ENCODE measurements at regions not wholly inside any gene's neighbourhood (a gene's known extent, or its start where the extent isn't known, plus 50 kb on each side); places are given as distances from the start of the nearest gene placed in this dataset.

DNA sequence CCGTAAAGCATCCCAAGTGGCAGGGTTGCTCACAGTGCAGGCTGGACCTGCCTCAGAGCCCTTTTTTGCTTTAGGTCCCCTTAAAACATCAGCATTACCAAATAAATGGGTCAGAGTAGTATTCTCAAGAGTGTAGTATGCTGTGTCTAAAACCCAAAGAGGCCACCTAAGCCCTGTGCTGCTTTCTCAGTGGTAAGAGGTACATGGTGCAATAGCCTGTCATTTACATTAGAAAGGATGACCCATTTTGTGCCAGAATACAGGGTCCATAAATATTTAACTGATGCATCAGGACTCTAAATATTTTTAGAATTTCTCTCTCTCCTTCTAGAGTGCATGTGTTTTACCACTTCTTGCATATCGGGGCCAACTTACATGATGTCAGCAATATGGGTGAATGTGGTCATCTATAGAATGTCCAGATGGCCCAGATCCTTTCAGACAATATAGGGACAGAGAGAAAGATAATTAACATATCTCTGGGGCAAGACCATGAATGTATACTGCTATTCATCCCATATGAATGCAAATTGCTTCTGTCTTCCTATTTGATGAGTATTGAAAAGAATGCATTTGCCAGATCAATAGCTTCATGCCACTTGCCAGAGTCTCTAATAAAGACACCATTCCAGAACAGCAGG, 329.2 kb downstream of the PMP22 start:
- no peak overlapping the region for H4K91ac ChIP-seq (replicated peaks; ENCODE audit: insufficient read length, low read length)
- H2BK120ac ChIP-seq (replicated peaks; ENCODE audit: low read depth, low read length): no peak overlapping the region
- H2AFZ ChIP-seq (ENCODE audit: low read length): no peak overlapping the region
- H3K56ac ChIP-seq (replicated peaks; ENCODE audit: insufficient read length, low read depth, low read length): no peak overlapping the region
- no peaks in the 10 kb centered on the region for H3K79me2 ChIP-seq (ENCODE audit: control insufficient read depth in 1 of 2, insufficient read depth in 2 of 2, low read length in 2 of 2)
- no peaks in the 10 kb centered on the region for H3K23me2 ChIP-seq (ENCODE audit: low read depth, low read length)
- no peaks in the 10 kb centered on the region for H3K27me3 ChIP-seq (replicated peaks in 1 of 4; ENCODE audit: control insufficient read depth in 3 of 4, extremely low read depth in 1 of 4, insufficient read depth in 3 of 4, low read length in 3 of 4)
- no peak overlapping the region for H3K4me2 ChIP-seq (ENCODE audit: insufficient read depth in 1 of 2, low read depth in 2 of 2, low read length in 2 of 2)
- 0 out of 7 replicates have a peak, but pooled peaks cover 0 to 2% (median 0%) of the 10 kb centered on the region in 4 experiments for H3K4me1 ChIP-seq (replicated peaks in 1 of 4; ENCODE audit: control insufficient read depth in 3 of 4, insufficient read depth in 4 of 4, low read length in 3 of 4)
- H2BK12ac ChIP-seq (ENCODE audit: low read depth, low read length): no peak overlapping the region
- no peak overlapping the region for H2AK5ac ChIP-seq (ENCODE audit: low read depth, low read length)
- no peak overlapping the region for H3K4me3 ChIP-seq (ENCODE audit: extremely low read depth in 1 of 4, insufficient read depth in 2 of 4, low read depth in 3 of 4, low read length in 4 of 4)
- H3K23ac ChIP-seq (ENCODE audit: insufficient read length): no peak overlapping the region
- H4K20me1 ChIP-seq (replicated peaks in 1 of 2; ENCODE audit: control insufficient read depth in 1 of 2, insufficient read depth in 2 of 2, low read length in 2 of 2): no peaks in the 10 kb centered on the region
- DNase-seq (ENCODE audit: low read depth in 1 of 2, low spot score in 2 of 2): peak in 1 of 2 experiments; percentile 3
- no peak overlapping the region for H3K4ac ChIP-seq (replicated peaks; ENCODE audit: insufficient read length, low read depth, low read length)
- no peak overlapping the region for H4K8ac ChIP-seq (ENCODE audit: extremely low read depth, insufficient read depth, low read length)
- FAIRE-seq: no peak
- H3K9me3 ChIP-seq (ENCODE audit: insufficient read depth in 2 of 2, low read depth in 1 of 2, low read length in 1 of 2): no peaks in the 10 kb centered on the region
- H2BK20ac ChIP-seq (ENCODE audit: low read length): no peak overlapping the region
- H2BK5ac ChIP-seq (ENCODE audit: low read depth, low read length): no peak overlapping the region
- H4K5ac ChIP-seq (ENCODE audit: insufficient read length, low read depth, low read length): no peak overlapping the region
- ChIA-PET POLR2A (ENCODE audit: partially characterized antibody) (no interaction called here), CTCF (ENCODE audit: partially characterized antibody) (interaction anchor here (1.3 kb wide), 1 partner anchor 235 kb away, joined by 4 read pairs; no protein-coding TSS in a partner anchor)
- H3K27ac ChIP-seq (ENCODE audit: low read depth, low read length): no peak overlapping the region
- no peaks in the 10 kb centered on the region for H3K36me3 ChIP-seq (ENCODE audit: control insufficient read depth in 2 of 4, insufficient read depth in 4 of 4, low read length in 3 of 4)
- H3K9ac ChIP-seq (replicated peaks in 1 of 4; ENCODE audit: extremely low read depth in 1 of 4, low read depth in 3 of 4, low read length in 3 of 4): no peak overlapping the region
- no peak overlapping the region for H3K18ac ChIP-seq (ENCODE audit: extremely low read depth, low read length)
- H3K14ac ChIP-seq (ENCODE audit: insufficient read length): no peak overlapping the region
- H3K79me1 ChIP-seq (ENCODE audit: low read depth, low read length): no peaks in the 10 kb centered on the region
- WGBS, 2 experiments (ENCODE audit: extremely low coverage in 1 of 2, insufficient coverage in 1 of 2, insufficient read length in 1 of 2, insufficient replicate concordance in 2 of 2, low coverage in 1 of 2, low lambda C conversion rate in 2 of 2, missing lambda C conversion rate in 1 of 2): 88% methylated on average over 2 of the region's 2 CpGs; no CpG with 5 or more reads in 1 of the 2 experiments
- H2BK15ac ChIP-seq (ENCODE audit: low read length): no peak overlapping the region
- TF ChIP-seq YY1 (IDR thresholded peaks at IDR 0.05; ENCODE audit: low read depth, low read length) (no peak), RNF2 (IDR thresholded peaks at IDR 0.05; ENCODE audit: borderline replicate concordance, low read depth, low read length, missing control alignments, poor library complexity, severe bottlenecking) (no peak)

Measured in H1 (cell line).